Erythroblast (primary cell): ENCODE measurements at regions not wholly inside any gene's neighbourhood (a gene's known extent, or its start where the extent isn't known, plus 50 kb on each side); places are given as distances from the start of the nearest gene placed in this dataset.

Experiments used
- GATA1 ChIP-seq: IDR thresholded peaks from 2 replicates; pipeline ENCODE4 v1.6.1; 2011; ENCODE audit warnings: low read depth, mild to moderate bottlenecking, control low read depth, low read length, moderate library complexity
- POLR2A ChIP-seq: IDR thresholded peaks from 2 replicates; pipeline ENCODE4 v1.6.1; 2011; ENCODE audit warnings: mild to moderate bottlenecking, low read length

DNA sequence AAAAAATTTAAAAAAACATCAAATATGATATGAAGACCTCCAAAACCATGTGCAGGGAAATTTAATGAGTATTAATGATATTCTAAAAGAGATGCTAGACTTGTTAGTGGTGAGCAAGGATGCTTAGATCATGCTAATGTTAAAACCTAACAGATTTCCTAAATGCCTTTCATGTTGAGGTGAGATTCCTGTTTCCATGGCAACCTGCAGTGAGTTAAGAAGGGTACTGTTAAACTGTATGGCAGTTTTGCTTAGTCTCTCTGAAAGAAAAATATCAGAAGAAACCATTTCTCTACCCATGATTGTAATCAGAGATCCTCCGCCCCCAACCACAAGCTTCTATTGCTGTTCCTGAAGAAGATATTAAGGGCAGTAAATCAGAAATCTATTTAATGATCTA, 321.6 kb upstream of the LRRC7 start:
- TF ChIP-seq POLR2A (no peak), GATA1 (no peak)
